ENCODE measurements at regions not wholly inside any gene's neighbourhood (a gene's known extent, or its start where the extent isn't known, plus 50 kb on each side); places are given as distances from the start of the nearest gene placed in this dataset.
"Not testable (repeated sequence)": the region's sequence is repeated elsewhere in the genome, so short reads cannot be mapped to it uniquely, and the experiment has no call there.

DNA sequence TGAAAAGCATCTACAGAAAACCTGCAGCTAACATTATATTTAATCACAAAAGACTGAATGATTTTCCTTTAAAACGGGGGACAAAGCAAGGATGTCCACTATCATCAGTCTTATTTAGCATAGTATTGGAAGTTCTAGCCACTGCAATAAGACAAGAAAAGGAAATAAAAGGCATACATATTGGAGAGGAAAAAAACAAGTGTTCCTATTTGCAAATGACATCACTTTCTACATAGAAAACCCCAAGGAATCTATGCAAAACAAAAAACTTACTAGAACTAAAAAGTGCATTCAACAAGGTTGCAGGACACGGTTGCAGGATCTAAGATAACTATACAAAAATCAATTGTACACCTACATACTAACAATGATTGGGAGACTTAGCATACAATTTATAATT, 101.6 kb upstream of the MEF2A start:
- DNase-seq = no peak

DNA sequence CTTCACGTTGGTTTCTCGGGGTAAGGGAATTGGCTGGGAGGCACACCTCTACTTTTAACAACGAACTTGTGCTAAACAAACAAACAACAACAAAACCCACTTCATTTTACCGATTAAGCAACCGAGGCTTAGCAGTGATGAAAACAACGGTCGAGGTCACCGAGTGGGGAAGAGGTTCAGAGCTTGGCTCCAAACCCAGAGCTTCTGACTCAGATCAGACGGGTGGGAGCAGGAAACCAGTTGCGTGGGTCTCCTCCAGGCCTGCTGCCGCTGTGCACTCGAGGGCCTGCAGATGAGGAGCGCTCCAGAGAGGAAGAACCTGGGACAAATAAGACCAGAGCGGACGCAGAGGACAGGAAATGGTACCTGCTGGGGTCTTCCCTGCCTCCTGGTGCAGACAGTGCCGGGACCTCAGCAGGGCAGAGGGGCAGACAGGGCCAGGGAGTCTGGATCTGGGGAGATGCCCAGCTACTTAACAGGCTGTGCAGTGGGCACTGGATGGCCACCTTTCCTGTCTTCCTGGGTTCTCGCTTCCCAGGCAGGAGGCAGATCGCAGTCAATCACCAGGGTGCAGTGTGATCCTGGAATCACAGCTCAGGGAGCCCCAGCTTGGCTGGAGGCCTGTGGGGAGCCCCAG, 99.0 kb upstream of the MEF2A start:
- DNase-seq = no peak

DNA sequence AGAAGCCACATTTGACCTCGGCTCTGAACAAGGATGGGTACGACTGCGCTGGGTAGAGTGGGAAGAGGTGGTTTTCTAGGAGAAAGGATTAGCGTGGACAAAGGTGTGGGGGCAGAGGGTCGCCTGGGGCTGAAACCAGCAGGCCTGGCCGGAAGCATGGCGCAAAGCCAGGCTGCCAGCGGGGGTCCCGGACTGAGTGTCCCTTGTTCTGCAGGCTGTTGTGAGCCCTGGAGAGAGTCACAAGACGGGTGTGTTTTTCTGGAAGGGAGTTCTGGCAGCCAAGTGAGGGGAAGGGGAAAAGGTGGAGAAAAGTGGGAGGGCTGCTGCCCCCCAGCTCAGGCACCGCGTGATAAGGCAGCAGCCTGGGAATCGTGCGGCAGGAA, 98.5 kb upstream of the MEF2A start:
- DNase-seq = no peak

DNA sequence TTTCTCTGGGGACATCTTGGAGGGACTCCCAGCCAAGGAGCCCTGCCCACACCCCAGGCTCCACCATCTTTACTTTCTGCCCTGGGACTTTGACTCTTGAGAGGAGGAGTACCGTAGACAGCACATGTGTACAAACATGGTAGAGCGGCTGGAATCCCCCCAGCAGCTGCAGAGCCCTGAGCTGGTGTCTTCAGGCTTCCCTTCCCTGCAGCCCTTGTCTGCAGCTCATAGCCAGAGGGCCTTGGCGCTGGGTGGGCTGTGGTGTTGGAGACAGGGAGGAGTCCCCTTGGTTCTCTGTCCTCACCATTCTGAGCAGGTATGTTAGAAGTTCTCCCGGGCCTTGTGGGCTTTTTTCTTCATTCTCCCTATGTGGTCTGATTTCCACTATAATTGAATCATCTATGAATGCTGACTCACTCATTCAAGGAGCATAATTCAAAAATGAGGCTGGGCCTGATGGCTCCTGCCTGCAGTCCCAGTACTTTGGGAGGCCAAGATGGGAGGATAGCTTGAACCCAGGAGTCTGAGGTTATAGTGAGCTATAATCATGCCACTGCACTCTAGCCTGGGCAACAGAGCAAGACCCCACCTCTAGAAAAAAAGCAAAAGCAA, 97.8 kb upstream of the MEF2A start:
- no peak for DNase-seq

DNA sequence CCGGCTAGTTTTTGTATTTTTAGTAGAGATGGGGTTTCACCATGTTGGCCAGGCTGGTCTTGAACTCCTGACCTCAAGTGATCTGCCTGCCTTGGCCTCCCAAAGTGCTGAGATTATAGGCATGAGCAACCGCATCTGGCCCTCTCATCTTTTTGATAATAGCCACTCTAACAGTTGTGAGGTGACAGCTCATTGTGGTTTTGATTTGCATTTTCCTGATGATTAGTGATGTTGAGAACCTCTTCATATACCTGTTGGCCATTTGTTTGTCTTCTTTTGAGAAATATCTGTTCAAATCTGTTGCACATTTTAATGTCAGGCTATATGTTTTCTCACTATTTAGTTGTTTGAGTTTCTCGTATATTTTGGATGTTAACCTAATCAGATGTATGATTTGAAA, 95.6 kb upstream of the MEF2A start:
- not testable (repeated sequence) for DNase-seq

DNA sequence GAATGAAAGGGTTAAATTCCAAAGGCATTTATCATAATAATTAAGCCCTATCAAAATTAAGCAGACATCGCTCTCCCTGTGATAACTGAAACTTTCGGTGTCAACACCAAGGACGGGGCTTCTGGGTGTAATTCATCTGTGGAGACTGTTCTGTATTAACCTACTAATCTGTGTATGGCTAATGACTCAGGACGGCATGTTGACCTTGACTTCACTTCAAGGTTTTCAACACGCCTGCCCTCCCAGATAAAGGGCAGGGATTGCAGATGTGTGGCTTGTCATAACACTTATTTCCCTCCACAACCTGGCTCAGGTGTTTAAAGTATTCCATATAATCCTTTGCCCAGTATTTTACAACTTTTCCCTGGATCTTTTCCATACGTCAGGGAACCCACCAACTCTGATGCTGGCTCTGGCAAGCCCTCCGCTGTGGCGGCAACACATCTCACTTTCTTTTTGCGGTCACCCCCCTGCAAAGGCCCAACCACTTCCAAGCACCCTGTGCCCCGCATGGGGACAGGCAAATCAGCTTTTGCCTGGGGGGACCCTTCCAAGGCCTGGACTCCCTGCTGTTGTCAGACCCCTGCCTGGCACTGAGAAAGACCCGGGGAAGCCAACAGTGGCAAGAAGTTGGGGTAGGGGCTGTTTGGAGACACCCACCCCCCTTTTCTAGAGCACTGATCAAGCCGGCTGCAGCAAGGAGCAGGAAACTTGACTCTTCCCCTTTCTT, 93.2 kb upstream of the MEF2A start:
- peak; percentile 13 for DNase-seq

DNA sequence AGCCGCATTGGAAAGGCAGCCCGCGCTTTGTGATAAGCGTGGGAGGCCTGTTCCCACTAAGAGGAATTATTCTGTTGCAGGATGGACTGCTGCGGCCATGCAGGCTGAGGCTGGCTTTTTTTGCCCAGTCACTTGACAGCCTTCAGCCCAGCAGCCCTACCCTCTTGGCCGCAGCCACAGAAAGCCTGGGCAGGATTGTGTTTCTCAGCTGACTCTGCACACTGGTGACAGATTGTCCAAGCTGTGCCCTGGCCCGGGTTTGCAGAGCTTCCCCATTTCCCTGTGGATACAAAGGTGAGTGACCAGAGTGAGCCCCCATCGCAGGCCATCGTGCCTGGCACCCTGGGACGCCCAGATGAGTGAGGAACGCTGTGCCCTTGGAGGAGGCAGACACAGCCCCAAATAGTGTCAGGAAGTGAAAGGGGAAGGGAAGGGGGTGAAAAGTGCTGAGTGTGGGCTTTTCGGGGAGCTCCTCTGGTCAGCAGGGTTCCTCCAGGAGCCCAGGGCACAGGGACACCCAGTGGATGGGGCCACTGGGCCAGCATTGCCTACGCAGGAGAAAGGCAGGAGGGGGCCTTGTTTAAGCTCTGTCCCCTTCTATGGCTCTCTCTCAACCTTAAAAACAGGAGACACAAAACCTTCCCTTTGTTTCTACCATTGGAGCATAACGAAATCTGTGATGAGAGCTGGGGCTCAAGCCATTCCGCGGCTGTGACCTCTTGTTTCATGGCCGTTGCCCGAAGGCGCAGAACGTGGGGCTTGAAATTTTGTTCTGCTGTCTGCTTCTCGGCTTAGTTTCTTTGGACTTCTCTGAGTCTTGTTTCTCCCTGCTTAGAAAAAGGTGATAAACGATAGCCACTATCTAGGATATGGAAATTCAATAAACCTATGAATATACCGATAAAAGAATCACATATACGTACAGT, 91.5 kb upstream of the MEF2A start:
- DNase-seq = no peak

DNA sequence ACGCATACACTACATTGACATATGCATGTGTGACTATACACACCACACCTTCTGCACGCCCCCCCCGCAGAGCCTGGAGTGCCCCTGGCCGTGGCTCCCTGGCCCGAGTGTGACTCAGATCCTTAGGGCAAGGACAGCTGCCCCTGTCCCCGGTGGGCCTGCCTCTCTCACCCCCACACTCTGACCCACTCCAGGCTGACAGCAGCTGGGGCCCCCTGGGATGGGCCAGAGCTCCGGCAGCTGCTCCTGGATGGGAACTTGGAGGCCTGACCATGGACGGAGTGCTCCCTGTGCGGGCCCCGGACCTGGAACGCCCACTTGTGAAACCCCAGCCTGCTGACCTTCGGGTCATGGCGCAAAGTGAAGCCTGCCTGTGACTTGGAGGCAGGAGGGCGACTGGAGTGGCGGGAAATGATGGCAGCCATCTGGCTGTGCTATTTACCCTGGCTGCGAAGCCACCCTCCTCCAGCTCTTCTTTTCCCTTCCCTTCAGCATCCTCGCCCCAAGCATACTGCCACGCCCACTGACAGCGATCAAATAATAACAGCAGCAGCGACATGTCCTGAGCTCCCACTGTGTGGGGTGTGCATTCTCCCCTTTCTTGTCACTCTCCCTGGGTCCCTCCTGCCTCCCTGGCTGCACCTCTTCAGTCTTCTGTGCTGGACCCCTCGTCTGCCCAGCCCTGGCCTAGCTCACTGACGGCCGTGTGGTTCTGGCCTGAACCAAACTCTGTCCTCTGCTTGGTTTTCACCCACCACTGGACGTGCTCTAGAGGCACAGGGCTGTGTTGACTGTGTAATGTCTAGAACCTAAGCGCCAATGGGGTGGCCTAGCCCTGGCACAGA, 90.7 kb upstream of the MEF2A start:
- DNase-seq = no peak

DNA sequence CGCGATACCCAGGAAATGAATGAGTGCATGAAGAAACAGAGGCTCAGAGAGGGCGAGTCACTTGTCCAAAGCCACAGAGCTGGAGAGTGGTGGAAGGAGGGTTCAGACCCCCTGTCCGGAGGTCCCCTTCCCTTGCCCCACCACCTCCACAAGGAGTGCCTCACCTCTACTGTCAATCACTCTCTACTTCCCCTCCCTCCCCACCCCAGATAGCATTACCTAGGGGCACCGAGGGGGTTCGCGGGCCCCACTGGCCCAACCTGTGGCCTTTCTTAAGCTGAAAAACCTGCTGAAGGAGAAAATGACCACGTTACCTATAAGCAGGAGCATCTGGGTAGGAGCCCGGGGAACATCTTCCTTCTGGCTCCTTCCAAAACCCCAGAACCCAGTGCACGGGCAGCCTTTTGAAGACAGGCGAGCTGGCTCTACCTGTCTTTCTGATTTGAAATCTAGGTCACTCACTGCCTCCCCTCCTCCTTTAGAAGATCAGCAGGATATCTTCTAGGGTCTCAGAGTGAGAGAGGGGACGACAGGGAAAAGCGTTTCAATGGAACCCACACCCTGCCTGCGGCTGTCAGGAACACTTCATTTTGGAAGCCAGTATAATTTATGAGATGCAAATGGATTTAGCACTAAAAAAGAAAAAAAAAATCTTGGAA, 89.9 kb upstream of the MEF2A start:
- DNase-seq = no peak

DNA sequence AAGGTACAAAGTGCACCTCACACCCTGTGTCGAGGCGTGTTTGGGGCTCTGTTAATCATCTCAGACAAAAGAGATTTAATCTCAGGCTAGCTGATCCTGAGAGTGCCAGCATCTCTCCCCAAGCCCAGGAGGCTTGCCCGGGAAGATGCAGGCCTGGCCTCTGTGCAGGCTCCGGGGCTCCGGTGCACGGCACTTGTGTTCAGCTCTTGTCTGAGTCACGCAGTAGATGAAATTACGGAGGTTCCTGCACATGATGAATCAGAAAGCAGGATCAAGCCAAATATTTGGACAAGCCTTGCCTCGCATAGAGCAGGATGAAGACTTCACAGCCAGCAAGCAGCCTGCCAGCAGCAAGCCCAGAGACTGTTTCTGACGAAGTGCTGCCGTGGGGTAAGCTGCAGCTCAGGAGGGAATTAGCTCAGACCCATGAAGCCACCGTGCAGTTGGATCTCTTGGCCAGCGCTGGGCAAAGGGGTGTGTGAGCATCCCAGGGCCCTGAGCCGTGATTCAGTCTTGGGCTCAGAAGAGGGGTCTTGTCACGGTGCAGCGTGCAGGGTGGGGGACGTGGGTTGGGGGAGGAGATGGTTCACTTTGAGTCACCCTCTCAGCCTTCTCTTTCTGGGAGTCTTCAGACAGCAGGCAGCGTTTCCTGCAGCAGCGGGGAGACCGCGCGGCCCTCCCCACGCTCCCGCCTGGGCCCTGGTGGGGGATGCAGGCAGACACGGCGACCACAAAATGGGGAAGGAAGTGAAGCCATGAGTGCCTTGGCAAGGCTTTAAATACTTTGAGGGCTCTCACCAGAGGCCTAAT, 89.2 kb upstream of the MEF2A start:
- peak; percentile 58 for DNase-seq

DNA sequence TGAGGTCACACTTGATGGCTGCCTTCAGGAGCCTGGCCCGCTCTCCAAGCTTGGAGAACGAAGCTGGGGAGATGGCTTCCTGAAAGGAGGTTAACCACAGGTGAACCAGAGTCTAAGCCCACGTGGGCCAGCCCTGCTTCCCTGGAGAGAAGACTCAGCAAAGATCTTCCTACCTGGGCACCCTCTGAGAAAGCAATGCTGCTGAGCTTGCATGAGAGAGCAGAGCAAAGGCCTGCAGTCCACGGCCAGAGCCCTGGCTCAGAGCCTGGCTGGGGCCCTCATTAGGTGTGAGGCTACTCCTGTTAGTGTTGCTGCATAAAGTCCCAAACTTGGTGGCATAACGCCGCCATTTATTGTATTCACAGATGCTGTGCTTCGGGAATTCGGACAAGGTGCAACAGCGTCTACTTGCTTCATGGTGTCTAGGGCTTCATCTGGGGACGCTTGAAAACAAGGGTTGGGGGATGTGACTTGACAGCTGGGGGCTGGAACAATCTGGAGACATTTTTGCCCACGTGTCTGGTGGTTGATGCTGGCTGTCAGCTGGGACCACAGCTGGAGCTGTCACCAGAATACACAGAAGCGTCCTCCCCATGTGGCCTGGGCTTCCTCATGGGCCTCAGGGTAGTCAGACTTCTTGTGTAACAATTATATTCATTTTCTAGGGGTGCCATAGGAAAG, 87.9 kb upstream of the MEF2A start:
- DNase-seq = no peak

DNA sequence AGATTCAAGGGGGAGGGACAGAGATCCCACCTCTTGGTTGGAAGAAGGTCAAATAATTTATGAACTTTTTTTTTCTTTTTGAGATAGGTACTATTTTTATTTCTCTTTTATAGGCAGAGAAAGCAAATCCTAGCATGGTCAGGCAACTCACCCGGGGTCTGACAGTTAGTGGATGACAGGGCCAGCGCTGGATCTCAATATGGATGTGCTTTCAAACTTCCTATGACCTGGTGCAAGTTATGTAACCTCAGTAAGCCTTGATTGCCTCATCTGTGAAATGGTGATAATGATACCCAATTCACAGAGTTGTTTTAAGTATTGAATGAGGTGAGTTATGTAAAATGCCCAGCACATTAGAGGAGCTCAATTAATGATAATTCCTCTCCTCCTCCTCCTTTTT, 86.8 kb upstream of the MEF2A start:
- DNase-seq = no peak

DNA sequence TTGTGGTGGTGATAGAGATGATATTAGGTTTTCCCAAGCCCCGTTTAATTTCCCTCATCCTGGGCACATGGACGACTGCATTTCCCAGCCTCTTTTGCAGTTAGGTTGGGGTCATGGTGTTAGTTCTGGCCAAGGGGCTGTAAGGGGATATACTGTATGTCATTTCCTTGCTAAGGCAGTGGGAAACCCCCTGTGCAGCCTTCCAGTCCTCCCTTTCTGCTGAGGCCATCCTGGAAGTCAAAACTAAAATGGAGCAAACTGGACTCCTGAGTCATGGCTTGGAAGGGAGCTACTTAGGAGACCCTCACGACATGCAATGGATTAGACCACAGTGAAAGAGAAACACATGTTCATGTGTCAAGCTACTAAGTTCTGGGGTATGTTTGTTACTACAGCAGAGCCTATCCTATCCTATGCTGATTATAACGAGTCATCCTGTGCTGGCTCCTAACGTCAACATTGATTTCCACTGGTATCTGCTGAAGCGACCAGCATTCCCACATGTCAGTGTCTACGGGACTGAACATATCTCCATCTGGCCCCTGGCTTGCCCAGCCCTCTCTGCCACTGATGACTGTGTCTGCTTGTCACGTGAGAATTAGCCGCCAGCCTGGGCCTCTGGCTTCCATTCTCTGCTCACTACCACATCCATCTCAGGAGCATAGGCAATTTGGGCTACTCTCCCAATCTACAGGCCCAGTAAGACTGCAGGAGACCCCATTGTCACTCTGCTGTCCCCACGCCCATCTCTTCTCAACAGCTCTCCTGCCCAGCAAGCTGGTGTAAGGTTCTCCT, 85.6 kb upstream of the MEF2A start:
- no peak for DNase-seq

DNA sequence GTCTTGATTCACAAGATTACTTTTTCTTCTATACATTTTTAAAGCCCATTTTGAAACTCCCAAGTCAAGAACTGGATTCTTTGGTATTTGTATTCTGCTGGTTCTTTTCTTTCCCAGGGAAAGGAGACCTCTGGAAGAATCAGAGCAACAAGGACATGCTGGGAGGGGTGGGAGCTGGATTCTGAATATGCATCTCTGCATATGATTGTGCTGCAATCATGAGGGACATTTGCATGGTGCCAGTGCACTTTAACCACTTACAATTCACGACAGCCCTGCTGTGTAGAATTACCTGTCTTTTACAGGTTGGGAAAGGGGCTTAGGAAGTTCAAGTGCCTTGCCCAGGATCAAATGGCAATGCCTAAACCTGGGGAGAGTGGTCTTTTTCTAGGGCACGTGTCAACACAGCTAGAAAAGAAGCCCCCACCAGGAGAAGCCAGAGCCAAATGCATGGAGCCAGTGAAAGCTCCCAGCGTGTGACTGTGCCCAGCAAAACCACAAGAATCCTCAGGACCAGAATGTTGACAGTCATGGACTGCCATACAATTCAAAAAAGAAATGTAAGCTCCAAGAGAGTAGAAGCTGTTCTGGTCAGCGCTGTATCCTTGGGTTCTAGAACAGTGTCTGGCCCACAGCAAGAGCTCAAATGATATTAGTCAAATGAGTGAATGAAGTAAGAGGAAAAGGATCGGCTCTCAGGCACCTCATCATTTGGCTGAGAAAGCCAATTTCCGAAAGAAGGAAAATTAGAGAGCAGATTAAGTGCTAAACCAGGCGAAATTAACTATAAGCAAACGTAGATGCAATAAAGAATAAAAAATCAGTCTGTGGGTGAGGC, 84.5 kb upstream of the MEF2A start:
- DNase-seq = no peak

DNA sequence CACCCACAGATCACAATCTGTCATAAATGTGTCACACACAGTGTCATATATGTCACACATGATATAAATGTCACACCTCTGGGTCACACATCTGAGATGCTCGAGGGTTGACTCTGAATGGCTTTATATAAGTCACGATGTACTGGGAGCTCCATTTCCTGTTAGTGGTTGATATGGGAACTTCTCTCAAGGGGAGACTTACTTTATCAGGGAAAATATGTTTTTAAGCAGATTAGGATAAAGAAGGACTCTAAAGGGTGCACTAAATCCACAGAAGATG, 83.9 kb upstream of the MEF2A start:
- peak; percentile 12 for DNase-seq

DNA sequence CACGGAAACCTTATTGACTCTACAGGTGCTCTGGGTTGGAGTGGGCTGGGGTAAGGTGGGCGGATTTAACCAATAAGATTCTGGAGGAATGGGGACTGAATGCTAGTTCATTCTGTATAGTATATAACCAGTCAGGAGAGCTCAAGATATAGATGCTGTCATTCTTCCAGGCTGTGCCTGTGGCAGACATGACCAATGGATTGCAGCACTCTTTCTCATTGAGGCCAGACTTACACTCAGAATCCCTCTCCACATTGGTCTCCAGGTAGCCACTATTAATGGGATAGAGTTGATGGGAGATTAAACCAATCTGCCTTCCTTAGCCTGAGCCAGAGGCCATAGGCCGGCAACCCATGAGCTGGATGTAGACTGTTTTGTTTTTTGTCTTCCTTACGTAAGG, 82.8 kb upstream of the MEF2A start:
- DNase-seq = no peak

DNA sequence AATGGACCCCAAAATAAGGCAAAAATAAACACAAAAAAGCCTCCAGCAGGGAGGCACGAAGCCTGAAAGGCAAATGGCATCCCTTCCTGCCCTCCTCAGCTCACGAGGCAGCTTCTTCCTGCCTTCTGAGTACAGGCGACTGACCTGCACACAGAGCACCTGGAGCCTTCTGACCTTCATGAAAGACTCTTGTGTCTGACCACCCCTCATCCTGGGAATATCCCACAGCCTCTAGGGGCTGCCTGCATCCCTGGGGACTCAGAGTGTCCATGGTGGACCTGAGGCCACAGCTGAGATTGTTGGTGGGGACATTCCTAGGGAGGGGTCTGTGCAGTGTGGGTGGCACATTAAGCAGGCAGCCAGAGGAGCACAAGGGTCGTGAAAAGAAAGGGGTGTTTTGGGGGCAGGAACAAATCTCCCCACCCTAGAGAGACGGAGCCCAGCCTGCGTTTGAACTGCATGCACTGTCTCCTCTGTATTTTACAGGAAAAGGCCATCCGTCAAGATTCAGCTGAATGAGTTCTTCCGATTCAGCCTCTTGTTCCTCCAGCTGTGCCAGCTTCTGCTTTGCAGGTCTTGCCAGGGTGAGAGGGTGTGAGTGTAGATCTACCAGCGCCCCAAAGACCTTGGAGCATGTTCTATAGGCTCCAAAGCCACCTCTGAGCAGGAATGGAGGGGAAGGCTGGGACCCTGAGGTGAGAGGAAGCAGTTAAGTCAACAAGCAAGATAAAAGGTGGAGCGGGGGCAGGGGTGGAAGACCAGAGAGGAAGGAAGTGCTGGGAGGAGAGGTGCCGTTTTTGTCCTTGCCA, 80.4 kb upstream of the MEF2A start:
- peak; percentile 21 for DNase-seq

DNA sequence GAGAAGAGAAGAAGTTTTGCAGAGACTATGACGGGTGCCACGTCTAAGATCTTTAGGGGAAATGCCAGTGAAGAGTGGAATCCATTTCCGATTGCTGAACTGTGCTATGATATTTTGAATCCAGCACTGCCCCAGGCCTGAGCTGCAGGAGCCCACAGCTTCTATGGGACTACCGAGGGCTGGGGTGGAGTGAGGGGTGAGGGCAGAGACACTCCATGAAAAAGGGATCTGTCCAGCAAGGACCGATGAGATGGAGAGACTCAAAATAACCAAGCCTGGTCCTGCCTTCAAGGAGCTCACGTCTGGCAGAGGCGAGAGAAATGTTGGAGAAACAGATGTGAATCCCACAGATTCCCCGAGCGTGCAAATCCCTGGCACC, 79.8 kb upstream of the MEF2A start:
- DNase-seq = no peak
